ENCODE measurements at regions not wholly inside any gene's neighbourhood (a gene's known extent, or its start where the extent isn't known, plus 50 kb on each side); places are given as distances from the start of the nearest gene placed in this dataset.
"Not testable (repeated sequence)": the region's sequence is repeated elsewhere in the genome, so short reads cannot be mapped to it uniquely, and the experiment has no call there.

- H3K27ac ChIP-seq (ENCODE audit: low read depth, low read length) = no peak overlapping the region
- H4K20me1 ChIP-seq (ENCODE audit: low read depth, low read length) = no peaks in the 10 kb centered on the region
- H3F3A ChIP-seq (ENCODE audit: insufficient read depth) = no peaks in the 10 kb centered on the region
- H3K9me3 ChIP-seq (ENCODE audit: insufficient read depth, low read length) = no peaks in the 10 kb centered on the region
- no peak overlapping the region for H2AFZ ChIP-seq (ENCODE audit: low read depth, low read length, severe bottlenecking)
- TF ChIP-seq EZH2phosphoT487 (conservative IDR thresholded peaks at IDR 0.05; ENCODE audit: low read length) = no peak
- TF ChIP-seq CTCF (IDR thresholded peaks at IDR 0.05; ENCODE audit: insufficient read depth, low read length, poor library complexity, severe bottlenecking) = no peak
- H3K4me3 ChIP-seq (ENCODE audit: insufficient read depth, low read length, poor library complexity, severe bottlenecking) = no peak overlapping the region
- H3K9me2 ChIP-seq (replicated peaks; ENCODE audit: insufficient read depth, low read length) = no peaks in the 10 kb centered on the region
- H3K36me3 ChIP-seq (ENCODE audit: low read length) = no peaks in the 10 kb centered on the region
- no peak overlapping the region for H3K9ac ChIP-seq (ENCODE audit: low read length)
- no peaks in the 10 kb centered on the region for H3K79me2 ChIP-seq (ENCODE audit: insufficient read depth, low read length)
- no peaks in the 10 kb centered on the region for H3K27me3 ChIP-seq (ENCODE audit: low read length)
- H3K4me2 ChIP-seq (ENCODE audit: low read depth, low read length, poor library complexity, severe bottlenecking) = no peak overlapping the region
Measured at GRCh38 chr7:112669306-112669705, 120.9 kb downstream of the TMEM168 start.

DNA sequence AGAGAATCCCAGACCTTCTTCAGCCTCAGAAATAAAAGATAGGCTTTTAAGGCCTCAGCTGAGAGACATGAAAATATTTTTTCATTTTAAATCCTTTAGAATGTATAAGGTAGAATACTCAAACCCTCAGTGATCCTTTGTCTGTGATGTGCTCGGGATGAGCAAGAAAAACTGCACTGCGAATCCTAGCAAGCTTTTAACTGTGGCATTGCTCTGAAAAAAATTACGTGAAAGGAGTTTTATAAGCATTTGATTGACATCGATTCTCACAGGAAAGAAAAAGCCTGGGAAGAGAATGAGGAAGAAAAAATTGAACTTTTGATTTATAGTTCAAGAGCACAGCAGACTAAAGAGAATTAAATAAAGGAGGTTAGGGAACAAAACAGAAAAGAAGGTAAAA is 120.0 kb downstream of the TMEM168 start:
- H3K9ac ChIP-seq (ENCODE audit: low read length) = no peak overlapping the region
- TF ChIP-seq CTCF (IDR thresholded peaks at IDR 0.05; ENCODE audit: insufficient read depth, low read length, poor library complexity, severe bottlenecking) (no peak), EZH2phosphoT487 (conservative IDR thresholded peaks at IDR 0.05; ENCODE audit: low read length) (no peak)
- no peaks in the 10 kb centered on the region for H4K20me1 ChIP-seq (ENCODE audit: low read depth, low read length)
- H3K36me3 ChIP-seq (ENCODE audit: low read length) = no peaks in the 10 kb centered on the region
- no peaks in the 10 kb centered on the region for H3F3A ChIP-seq (ENCODE audit: insufficient read depth)
- no peaks in the 10 kb centered on the region for H3K9me2 ChIP-seq (replicated peaks; ENCODE audit: insufficient read depth, low read length)
- no peak overlapping the region for H3K4me3 ChIP-seq (ENCODE audit: insufficient read depth, low read length, poor library complexity, severe bottlenecking)
- H2AFZ ChIP-seq (ENCODE audit: low read depth, low read length, severe bottlenecking) = no peak overlapping the region
- no peaks in the 10 kb centered on the region for H3K9me3 ChIP-seq (ENCODE audit: insufficient read depth, low read length)
- H3K27me3 ChIP-seq (ENCODE audit: low read length) = no peaks in the 10 kb centered on the region
- no peak overlapping the region for H3K4me2 ChIP-seq (ENCODE audit: low read depth, low read length, poor library complexity, severe bottlenecking)
- no peak overlapping the region for H3K27ac ChIP-seq (ENCODE audit: low read depth, low read length)
- H3K79me2 ChIP-seq (ENCODE audit: insufficient read depth, low read length) = no peaks in the 10 kb centered on the region

DNA sequence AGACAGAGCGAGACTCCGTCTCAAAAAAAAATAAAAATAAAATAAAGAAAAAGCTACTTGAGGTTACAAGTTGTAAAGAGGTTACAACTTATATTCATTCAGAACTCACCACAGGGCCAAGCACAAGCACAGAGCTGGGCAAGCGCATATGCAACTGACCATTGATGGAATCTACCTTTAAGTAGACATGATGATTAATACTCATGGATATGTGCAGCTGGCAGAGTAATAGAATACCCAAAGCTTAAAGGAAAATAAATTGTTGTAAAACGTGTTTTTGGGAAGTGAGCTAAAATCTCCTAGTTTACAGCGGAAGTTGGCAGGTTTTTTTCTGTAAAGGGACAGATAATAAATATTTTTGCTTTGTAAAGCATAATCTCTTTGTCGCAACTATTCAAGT is 111.6 kb downstream of the TMEM168 start:
- Histone ChIP-seq H3F3A (ENCODE audit: insufficient read depth) (no peaks in the 10 kb centered on the region), H3K9me3 (ENCODE audit: insufficient read depth, low read length) (no peaks in the 10 kb centered on the region), H3K9me2 (replicated peaks; ENCODE audit: insufficient read depth, low read length) (no peaks in the 10 kb centered on the region), H4K20me1 (ENCODE audit: low read depth, low read length) (no peaks in the 10 kb centered on the region), H3K36me3 (ENCODE audit: low read length) (no peaks in the 10 kb centered on the region), H3K4me3 (ENCODE audit: insufficient read depth, low read length, poor library complexity, severe bottlenecking) (no peak overlapping the region), H3K79me2 (ENCODE audit: insufficient read depth, low read length) (no peaks in the 10 kb centered on the region), H2AFZ (ENCODE audit: low read depth, low read length, severe bottlenecking) (no peak overlapping the region), H3K9ac (ENCODE audit: low read length) (no peak overlapping the region), H3K27me3 (ENCODE audit: low read length) (no peaks in the 10 kb centered on the region), H3K4me2 (ENCODE audit: low read depth, low read length, poor library complexity, severe bottlenecking) (no peak overlapping the region), H3K27ac (ENCODE audit: low read depth, low read length) (no peak overlapping the region)
- TF ChIP-seq CTCF (IDR thresholded peaks at IDR 0.05; ENCODE audit: insufficient read depth, low read length, poor library complexity, severe bottlenecking) (no peak), EZH2phosphoT487 (conservative IDR thresholded peaks at IDR 0.05; ENCODE audit: low read length) (no peak)

DNA sequence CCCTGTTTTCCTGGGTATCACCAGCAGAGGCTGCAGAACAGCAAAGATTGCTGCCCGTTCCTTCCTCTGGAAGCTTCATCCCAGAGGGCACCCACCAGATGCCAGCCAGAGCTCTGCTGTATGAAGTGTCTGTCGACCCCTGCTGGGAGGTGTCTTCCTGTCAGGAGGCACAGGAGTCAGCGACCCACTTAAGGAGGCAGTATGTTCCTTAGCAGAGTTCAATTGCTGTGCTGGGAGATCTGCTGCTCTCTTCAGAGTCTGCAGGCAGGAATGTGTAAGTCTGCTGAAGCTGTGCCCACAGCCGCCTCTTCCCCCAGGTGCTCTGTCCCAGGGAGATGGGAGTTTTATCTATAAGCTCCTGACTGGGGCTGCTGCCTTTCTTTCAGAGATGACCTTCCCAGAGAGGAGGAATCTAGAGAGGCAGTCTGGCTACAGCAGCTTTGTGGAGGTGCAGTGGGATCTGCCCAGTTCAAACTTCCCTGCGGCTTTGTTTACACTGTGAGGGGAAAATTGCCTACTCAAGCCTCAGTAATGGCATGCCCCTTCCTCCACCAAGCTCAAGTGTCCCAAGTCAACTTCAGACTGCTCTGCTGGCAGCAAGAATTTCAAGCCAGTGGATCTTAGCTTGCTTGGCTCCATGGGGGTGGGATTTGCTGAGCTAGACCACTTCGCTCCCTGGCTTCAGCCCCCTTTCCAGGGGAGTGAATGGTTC is 100.6 kb downstream of the TMEM168 start:
- H3K9ac ChIP-seq (ENCODE audit: low read length); H3K4me3 ChIP-seq (ENCODE audit: insufficient read depth, low read length, poor library complexity, severe bottlenecking); H3K4me2 ChIP-seq (ENCODE audit: low read depth, low read length, poor library complexity, severe bottlenecking); H3F3A ChIP-seq (ENCODE audit: insufficient read depth); H3K79me2 ChIP-seq (ENCODE audit: insufficient read depth, low read length); H3K27me3 ChIP-seq (ENCODE audit: low read length); H3K9me3 ChIP-seq (ENCODE audit: insufficient read depth, low read length); H4K20me1 ChIP-seq (ENCODE audit: low read depth, low read length); H3K36me3 ChIP-seq (ENCODE audit: low read length); H2AFZ ChIP-seq (ENCODE audit: low read depth, low read length, severe bottlenecking); H3K9me2 ChIP-seq (replicated peaks; ENCODE audit: insufficient read depth, low read length); H3K27ac ChIP-seq (ENCODE audit: low read depth, low read length): not testable (repeated sequence)

Measured in SU-DHL-6 (cell line).